ENCODE measurements at regions not wholly inside any gene's neighbourhood (a gene's known extent, or its start where the extent isn't known, plus 50 kb on each side); places are given as distances from the start of the nearest gene placed in this dataset.

GRCh38 chr6:84618836-84619235 is 145.6 kb downstream of the TBX18 start:
- no peak for TF ChIP-seq CTCF (IDR thresholded peaks at IDR 0.05; ENCODE audit: low read depth, low read length, missing input control)
- TF ChIP-seq GABPA (IDR thresholded peaks at IDR 0.05 in 1 of 2, conservative IDR thresholded peaks at IDR 0.05 in 1 of 2) = no peak
- TF ChIP-seq RAD21 (IDR thresholded peaks at IDR 0.05) = no peak
- TF ChIP-seq REST (IDR thresholded peaks at IDR 0.05) = no peak
- no peak for TF ChIP-seq TAF1 (conservative IDR thresholded peaks at IDR 0.05)

Measured in liver (tissue), 3 donors.